SU-DHL-6 (cell line): ENCODE measurements at regions not wholly inside any gene's neighbourhood (a gene's known extent, or its start where the extent isn't known, plus 50 kb on each side); places are given as distances from the start of the nearest gene placed in this dataset.

Source experiments
- EZH2phosphoT487 ChIP-seq: fragments of 200-600 bp; sonication (generic), shearing (Covaris generic); conservative IDR thresholded peaks from 2 replicates; pipeline ENCODE4 v1.6.1; 2018; ENCODE audit warnings: mild to moderate bottlenecking, antibody characterized with exemption, low read length, moderate library complexity, mixed read lengths
- TF ChIP-seq, protein P1 (sequence below): fragments of 200-600 bp; sonication (generic); IDR thresholded peaks from one replicate; pipeline ENCODE4 v1.5.1; 2017; ENCODE audit warnings: antibody characterized with exemption, mild to moderate bottlenecking, low read length, moderate library complexity; ENCODE audit not compliant: insufficient read depth, poor library complexity, severe bottlenecking

DNA sequence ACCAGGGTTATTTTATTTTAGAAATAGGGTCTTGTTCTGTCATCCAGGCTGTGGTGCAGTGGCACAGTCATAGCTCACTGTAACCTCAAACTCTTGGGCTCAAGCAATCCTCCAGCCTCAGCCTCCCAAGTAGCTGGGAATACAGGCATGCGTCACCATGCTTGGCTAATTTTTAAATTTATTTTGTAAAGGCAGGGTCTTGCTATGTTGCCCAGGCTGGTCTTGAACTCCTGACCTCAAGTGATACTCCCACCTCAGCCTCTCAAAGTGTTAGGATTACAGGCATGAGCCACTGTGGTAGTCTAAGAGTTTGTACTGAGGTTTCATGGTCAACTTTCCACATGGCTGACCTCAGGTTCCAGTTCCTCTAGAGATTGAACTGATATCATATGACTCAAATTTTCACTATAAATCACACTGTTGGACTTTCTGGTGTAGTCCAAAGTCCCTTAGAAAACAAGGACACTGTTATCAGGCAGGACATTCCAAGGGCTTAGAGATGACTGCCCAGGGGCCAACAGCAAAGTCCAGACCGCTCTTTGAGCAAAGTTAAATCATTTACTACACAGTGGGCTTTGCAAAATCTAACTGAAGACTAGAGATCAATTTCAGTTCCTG lies 82.0 kb upstream of the MEX3C start:
- TF ChIP-seq, protein P1, sequence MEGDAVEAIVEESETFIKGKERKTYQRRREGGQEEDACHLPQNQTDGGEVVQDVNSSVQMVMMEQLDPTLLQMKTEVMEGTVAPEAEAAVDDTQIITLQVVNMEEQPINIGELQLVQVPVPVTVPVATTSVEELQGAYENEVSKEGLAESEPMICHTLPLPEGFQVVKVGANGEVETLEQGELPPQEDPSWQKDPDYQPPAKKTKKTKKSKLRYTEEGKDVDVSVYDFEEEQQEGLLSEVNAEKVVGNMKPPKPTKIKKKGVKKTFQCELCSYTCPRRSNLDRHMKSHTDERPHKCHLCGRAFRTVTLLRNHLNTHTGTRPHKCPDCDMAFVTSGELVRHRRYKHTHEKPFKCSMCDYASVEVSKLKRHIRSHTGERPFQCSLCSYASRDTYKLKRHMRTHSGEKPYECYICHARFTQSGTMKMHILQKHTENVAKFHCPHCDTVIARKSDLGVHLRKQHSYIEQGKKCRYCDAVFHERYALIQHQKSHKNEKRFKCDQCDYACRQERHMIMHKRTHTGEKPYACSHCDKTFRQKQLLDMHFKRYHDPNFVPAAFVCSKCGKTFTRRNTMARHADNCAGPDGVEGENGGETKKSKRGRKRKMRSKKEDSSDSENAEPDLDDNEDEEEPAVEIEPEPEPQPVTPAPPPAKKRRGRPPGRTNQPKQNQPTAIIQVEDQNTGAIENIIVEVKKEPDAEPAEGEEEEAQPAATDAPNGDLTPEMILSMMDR, result no peak
- TF ChIP-seq EZH2phosphoT487, result no peak
